Breast epithelium (tissue), 3 donors: ENCODE measurements at regions not wholly inside any gene's neighbourhood (a gene's known extent, or its start where the extent isn't known, plus 50 kb on each side); places are given as distances from the start of the nearest gene placed in this dataset.

Source experiments
- CTCF ChIP-seq, 3 donors: fragments of 450-650 bp; IDR thresholded peaks; one replicate each; pipeline ENCODE4 v1.5.1; 2016 to 2017; ENCODE audit warnings: antibody characterized with exemption in 3 of 3, mild to moderate bottlenecking in 3 of 3, moderate library complexity in 3 of 3
- POLR2AphosphoS5 ChIP-seq, 3 donors: sonication (generic); formaldehyde crosslinking; IDR thresholded peaks; one replicate each; pipeline ENCODE4 v1.6.1; 2017; ENCODE audit warnings: antibody characterized with exemption in 3 of 3

GRCh38 chr4:186805020-186805820 lies 81.6 kb upstream of the FAT1 start:
- no peak for TF ChIP-seq CTCF (IDR thresholded peaks at IDR 0.05)
- TF ChIP-seq POLR2AphosphoS5 (IDR thresholded peaks at IDR 0.05), result no peak
